Ovary (tissue), 3 donors: ENCODE measurements at regions not wholly inside any gene's neighbourhood (a gene's known extent, or its start where the extent isn't known, plus 50 kb on each side); places are given as distances from the start of the nearest gene placed in this dataset.

Experiments used
- EP300 ChIP-seq: sonication (generic); formaldehyde crosslinking; IDR thresholded peaks from one replicate; pipeline ENCODE4 v1.6.1; 2017; ENCODE audit warnings: antibody characterized with exemption
- POLR2A ChIP-seq: fragments of 450-650 bp; IDR thresholded peaks from one replicate; pipeline ENCODE4 v1.6.1; 2017; ENCODE audit warnings: antibody characterized with exemption, mild to moderate bottlenecking, moderate library complexity
- TF ChIP-seq, protein P1 (sequence below), 3 donors: fragments of 450-650 bp in 2 of 3; fragments of 200-600 bp in 1 of 3; IDR thresholded peaks; one replicate each; pipeline versions ENCODE4 v1.5.1 to v1.8.0; 2016 to 2022; ENCODE audit warnings: antibody characterized with exemption in 3 of 3, mild to moderate bottlenecking in 1 of 3
- donor health status: DM: no; HTN: no; CAD: no.

DNA sequence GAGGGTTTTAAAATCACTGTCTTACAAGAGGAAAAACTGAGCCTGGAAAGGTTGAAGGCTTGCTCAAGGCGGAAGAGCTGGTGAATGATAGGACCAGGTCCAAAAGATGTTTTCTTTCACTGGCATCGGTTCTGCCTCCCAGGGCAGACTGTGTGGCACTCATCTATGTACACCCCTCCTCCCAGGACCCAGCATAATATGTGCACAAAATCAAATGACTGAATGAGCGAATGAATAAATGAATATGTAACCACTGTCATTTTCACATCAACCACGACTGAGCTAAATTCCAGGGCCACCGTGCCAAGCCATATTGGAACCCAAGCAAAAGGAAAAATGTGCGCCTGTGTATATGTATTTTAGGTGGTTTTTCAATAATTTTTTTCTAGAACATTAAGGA, 99.3 kb upstream of the ZBTB40 start:
- TF ChIP-seq, protein P1, sequence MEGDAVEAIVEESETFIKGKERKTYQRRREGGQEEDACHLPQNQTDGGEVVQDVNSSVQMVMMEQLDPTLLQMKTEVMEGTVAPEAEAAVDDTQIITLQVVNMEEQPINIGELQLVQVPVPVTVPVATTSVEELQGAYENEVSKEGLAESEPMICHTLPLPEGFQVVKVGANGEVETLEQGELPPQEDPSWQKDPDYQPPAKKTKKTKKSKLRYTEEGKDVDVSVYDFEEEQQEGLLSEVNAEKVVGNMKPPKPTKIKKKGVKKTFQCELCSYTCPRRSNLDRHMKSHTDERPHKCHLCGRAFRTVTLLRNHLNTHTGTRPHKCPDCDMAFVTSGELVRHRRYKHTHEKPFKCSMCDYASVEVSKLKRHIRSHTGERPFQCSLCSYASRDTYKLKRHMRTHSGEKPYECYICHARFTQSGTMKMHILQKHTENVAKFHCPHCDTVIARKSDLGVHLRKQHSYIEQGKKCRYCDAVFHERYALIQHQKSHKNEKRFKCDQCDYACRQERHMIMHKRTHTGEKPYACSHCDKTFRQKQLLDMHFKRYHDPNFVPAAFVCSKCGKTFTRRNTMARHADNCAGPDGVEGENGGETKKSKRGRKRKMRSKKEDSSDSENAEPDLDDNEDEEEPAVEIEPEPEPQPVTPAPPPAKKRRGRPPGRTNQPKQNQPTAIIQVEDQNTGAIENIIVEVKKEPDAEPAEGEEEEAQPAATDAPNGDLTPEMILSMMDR (IDR thresholded peaks at IDR 0.05), result no peak
- no peak for TF ChIP-seq EP300
- no peak for TF ChIP-seq POLR2A
